Esophagus muscularis mucosa (tissue), 4 donors: ENCODE measurements at regions not wholly inside any gene's neighbourhood (a gene's known extent, or its start where the extent isn't known, plus 50 kb on each side); places are given as distances from the start of the nearest gene placed in this dataset.
"Not testable (repeated sequence)": the region's sequence is repeated elsewhere in the genome, so short reads cannot be mapped to it uniquely, and the experiment has no call there.

Experiments used
- DNase-seq: peaks from one replicate; pipeline ENCODE4 v3.0.0-alpha.2; 2017; ENCODE audit errors: extremely low spot score
- H3K27ac ChIP-seq, 4 donors: fragments of 200-600 bp; sonication (generic); replicated peaks in 1 of 4; 1 replicate in 3 of 4; 2 replicates in 1 of 4; pipeline ENCODE4 v1.5.1; 2016 to 2019; ENCODE audit warnings: mild to moderate bottlenecking in 1 of 4
- H3K27me3 ChIP-seq, 4 donors: fragments of 200-600 bp; sonication (generic); one replicate each; pipeline versions ENCODE4 v1.5.1 to v1.6.0; 2016 to 2019
- H3K36me3 ChIP-seq, 4 donors: fragments of 200-600 bp; sonication (generic); one replicate each; pipeline ENCODE4 v1.5.1; 2016 to 2019
- H3K4me1 ChIP-seq, 4 donors: fragments of 200-600 bp; sonication (generic); one replicate each; pipeline ENCODE4 v1.5.1; 2016 to 2019
- H3K4me3 ChIP-seq, 4 donors: fragments of 200-600 bp; sonication (generic); 1 replicate in 2 of 4; 2 replicates in 2 of 4; pipeline ENCODE4 v1.5.1; 2016 to 2019; ENCODE audit warnings: mild to moderate bottlenecking in 4 of 4, moderate library complexity in 1 of 4
- H3K9me3 ChIP-seq, 4 donors: fragments of 200-600 bp; sonication (generic); 1 replicate in 3 of 4; 2 replicates in 1 of 4; pipeline ENCODE4 v1.5.1; 2016 to 2019
- CTCF ChIP-seq, 3 experiments: fragments of 200-600 bp in 2 of 3; fragments of 450-650 bp in 1 of 3; sonication (generic) in 2 of 3; IDR thresholded peaks; one replicate each; pipeline ENCODE4 v1.5.1; 2017 to 2019; ENCODE audit warnings: antibody characterized with exemption in 3 of 3, mild to moderate bottlenecking in 2 of 3, moderate library complexity in 1 of 3
- EP300 ChIP-seq: sonication (generic); formaldehyde crosslinking; IDR thresholded peaks from one replicate; pipeline ENCODE4 v1.6.1; 2017; ENCODE audit warnings: antibody characterized with exemption
- POLR2A ChIP-seq: fragments of 450-650 bp; IDR thresholded peaks from one replicate; pipeline ENCODE4 v1.6.1; 2017; ENCODE audit warnings: antibody characterized with exemption, moderate library complexity, mild to moderate bottlenecking, low read depth
- POLR2AphosphoS5 ChIP-seq, 2 donors: sonication (generic); formaldehyde crosslinking; IDR thresholded peaks; one replicate each; pipeline ENCODE4 v1.6.1; 2017; ENCODE audit warnings: antibody characterized with exemption in 2 of 2
- WGBS: methylation state at CpG from one replicate; pipeline ENCODE4 v1.1.5; 2018; 5-methylcytosine and 5-hydroxymethylcytosine counted together
- intact Hi-C: fragments of 100-400 bp; cut with DNase I; formaldehyde crosslinking; loops from one replicate; pipeline ENCODE4 v1.15.1; 2023

- Histone ChIP-seq H3K27ac (no peak overlapping the region), H3K36me3 (no peaks in the 10 kb centered on the region), H3K27me3 (no peaks in the 10 kb centered on the region), H3K9me3 (no peaks in the 10 kb centered on the region), H3K4me1 (no peaks in the 10 kb centered on the region), H3K4me3 (no peak overlapping the region)
- DNase-seq, result no peak
- intact Hi-C loops, result no loop called here
- WGBS, result 63% methylated on average over 1 of the region's 1 CpG
- TF ChIP-seq EP300, result no peak
- TF ChIP-seq POLR2A, result no peak
- TF ChIP-seq POLR2AphosphoS5 (IDR thresholded peaks at IDR 0.05), result no peak
- no peak for TF ChIP-seq CTCF (IDR thresholded peaks at IDR 0.05)
These were observed 1025.0 kb upstream of the CDH10 start for GRCh38 chr5:25669645-25670401.

- no peak overlapping the region for H3K4me3 ChIP-seq
- H3K36me3 ChIP-seq, result no peaks in the 10 kb centered on the region
- no peak for DNase-seq
- WGBS, result 84% methylated on average over 2 of the region's 2 CpGs
- peaks cover 0 to 12% (median 9%) of the 10 kb centered on the region in 4 donors for H3K9me3 ChIP-seq
- intact Hi-C loops, result no loop called here
- H3K27ac ChIP-seq, result no peak overlapping the region
- TF ChIP-seq CTCF (IDR thresholded peaks at IDR 0.05) (no peak), EP300 (no peak), POLR2A (no peak), POLR2AphosphoS5 (IDR thresholded peaks at IDR 0.05) (no peak)
- no peaks in the 10 kb centered on the region for H3K27me3 ChIP-seq
- H3K4me1 ChIP-seq, result no peaks in the 10 kb centered on the region
These were observed 1017.8 kb upstream of the CDH10 start for GRCh38 chr5:25662610-25663009.

GRCh38 chr5:25650316-25650715 is 1005.5 kb upstream of the CDH10 start:
- H3K9me3 ChIP-seq, DNase-seq, H3K4me1 ChIP-seq, H3K36me3 ChIP-seq, intact Hi-C loops, H3K27me3 ChIP-seq, H3K4me3 ChIP-seq, H3K27ac ChIP-seq: not testable (repeated sequence)
- 97% methylated on average over 7 of the region's 7 CpGs for WGBS

GRCh38 chr5:25649628-25650265 is 1005.0 kb upstream of the CDH10 start:
- H3K27ac ChIP-seq, result no peak overlapping the region
- DNase-seq, result no peak
- peaks cover 0 to 4% (median under 1%) of the 10 kb centered on the region in 4 donors for H3K9me3 ChIP-seq
- TF ChIP-seq EP300 (no peak), CTCF (IDR thresholded peaks at IDR 0.05) (no peak), POLR2AphosphoS5 (IDR thresholded peaks at IDR 0.05) (no peak), POLR2A (no peak)
- no peaks in the 10 kb centered on the region for H3K27me3 ChIP-seq
- 97% methylated on average over 16 of the region's 16 CpGs for WGBS
- no peak overlapping the region for H3K4me3 ChIP-seq
- H3K4me1 ChIP-seq, result no peaks in the 10 kb centered on the region
- intact Hi-C loops, result no loop called here
- no peaks in the 10 kb centered on the region for H3K36me3 ChIP-seq

- Histone ChIP-seq H3K9me3 (no peaks in the 10 kb centered on the region), H3K27me3 (no peaks in the 10 kb centered on the region), H3K4me1 (no peaks in the 10 kb centered on the region), H3K36me3 (no peaks in the 10 kb centered on the region), H3K4me3 (no peak overlapping the region), H3K27ac (no peak overlapping the region)
- intact Hi-C loops, result no loop called here
- no peak for DNase-seq
- TF ChIP-seq POLR2A (no peak), CTCF (IDR thresholded peaks at IDR 0.05) (no peak), EP300 (no peak), POLR2AphosphoS5 (IDR thresholded peaks at IDR 0.05) (no peak)
- 81% methylated on average over 3 of the region's 3 CpGs for WGBS
These were observed 1001.9 kb upstream of the CDH10 start for GRCh38 chr5:25646421-25647341.
